ENCODE measurements at regions not wholly inside any gene's neighbourhood (a gene's known extent, or its start where the extent isn't known, plus 50 kb on each side); places are given as distances from the start of the nearest gene placed in this dataset.
"Not testable (repeated sequence)": the region's sequence is repeated elsewhere in the genome, so short reads cannot be mapped to it uniquely, and the experiment has no call there.

- Mint-ChIP-seq H3K36me3 (ENCODE audit: low read depth) (no peaks in the 10 kb centered on the region), H3K9me3 (peaks cover 42% of the 10 kb centered on the region), H3K4me1 (ENCODE audit: low read depth) (no peaks in the 10 kb centered on the region)
These were observed 130.3 kb upstream of the TUSC1 start for GRCh38 chr9:25808554-25808953.

GRCh38 chr9:25804856-25805255 is 126.6 kb upstream of the TUSC1 start:
- Mint-ChIP-seq H3K9me3 (peaks cover 32% of the 10 kb centered on the region), H3K4me1 (ENCODE audit: low read depth) (no peaks in the 10 kb centered on the region), H3K4me3 (no peak overlapping the region), H3K27me3 (ENCODE audit: insufficient read depth) (no peaks in the 10 kb centered on the region), H3K36me3 (ENCODE audit: low read depth) (no peaks in the 10 kb centered on the region), H3K27ac (no peak overlapping the region)
- intact Hi-C loops (cut with micrococcal nuclease): no loop called here
- no peak for DNase-seq (ENCODE audit: low spot score)

More at GRCh38 chr9:25808554-25808953, 130.3 kb upstream of the TUSC1 start:
- Mint-ChIP-seq H3K27me3 (ENCODE audit: insufficient read depth) (no peaks in the 10 kb centered on the region), H3K27ac (no peak overlapping the region), H3K4me3 (no peak overlapping the region)
- DNase-seq (ENCODE audit: low spot score): no peak
- intact Hi-C loops (cut with micrococcal nuclease): no loop called here

DNA sequence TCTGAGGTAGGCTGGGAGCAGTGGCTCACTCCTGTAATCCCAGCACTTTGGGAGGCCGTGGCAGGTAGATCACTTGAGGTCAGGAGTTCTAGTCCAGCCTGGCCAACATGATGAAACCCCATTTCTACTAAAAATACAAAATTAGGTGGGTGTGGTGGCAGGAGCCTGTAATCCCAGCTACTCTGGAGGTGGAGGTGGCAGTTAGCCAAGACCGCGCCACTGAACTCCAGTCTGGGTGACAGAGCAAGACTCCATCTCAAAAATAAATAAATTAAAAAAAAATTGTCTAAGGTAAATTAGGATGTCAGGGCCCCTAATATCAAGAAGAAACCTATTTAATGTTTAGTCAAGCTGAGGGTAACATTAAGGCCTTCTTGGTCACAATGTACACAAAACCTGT is 123.7 kb upstream of the TUSC1 start:
- H3K36me3 Mint-ChIP-seq (ENCODE audit: low read depth); H3K27me3 Mint-ChIP-seq (ENCODE audit: insufficient read depth); DNase-seq (ENCODE audit: low spot score); intact Hi-C loops (cut with micrococcal nuclease); H3K27ac Mint-ChIP-seq; H3K4me1 Mint-ChIP-seq (ENCODE audit: low read depth); H3K4me3 Mint-ChIP-seq: not testable (repeated sequence)
- H3K9me3 Mint-ChIP-seq: peaks cover 22% of the 10 kb centered on the region

DNA sequence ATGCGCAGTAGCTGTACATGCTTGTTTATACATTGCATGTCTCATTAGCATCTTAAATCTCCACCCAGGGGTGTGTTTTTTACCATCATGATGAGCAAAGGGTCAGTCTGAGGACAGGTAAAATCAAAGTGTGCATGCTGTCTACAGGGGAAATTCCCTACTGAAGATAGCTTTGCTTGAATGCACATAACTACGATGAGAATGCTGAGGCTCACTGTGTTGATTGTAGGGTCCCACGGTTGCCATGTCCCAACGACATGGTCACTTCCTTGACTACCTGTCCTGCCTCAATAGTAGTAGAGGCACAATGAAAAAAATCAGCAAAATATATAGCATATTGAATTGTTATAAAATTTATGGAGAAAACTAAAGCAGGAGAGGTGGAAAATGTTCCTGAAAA is 95.6 kb upstream of the TUSC1 start:
- H3K36me3 Mint-ChIP-seq (ENCODE audit: low read depth): no peaks in the 10 kb centered on the region
- intact Hi-C loops (cut with micrococcal nuclease): no loop called here
- H3K9me3 Mint-ChIP-seq: peaks cover 7% of the 10 kb centered on the region
- no peak overlapping the region for H3K4me3 Mint-ChIP-seq
- no peak for DNase-seq (ENCODE audit: low spot score)
- no peak overlapping the region for H3K27ac Mint-ChIP-seq
- no peaks in the 10 kb centered on the region for H3K27me3 Mint-ChIP-seq (ENCODE audit: insufficient read depth)
- H3K4me1 Mint-ChIP-seq (ENCODE audit: low read depth): no peaks in the 10 kb centered on the region

DNA sequence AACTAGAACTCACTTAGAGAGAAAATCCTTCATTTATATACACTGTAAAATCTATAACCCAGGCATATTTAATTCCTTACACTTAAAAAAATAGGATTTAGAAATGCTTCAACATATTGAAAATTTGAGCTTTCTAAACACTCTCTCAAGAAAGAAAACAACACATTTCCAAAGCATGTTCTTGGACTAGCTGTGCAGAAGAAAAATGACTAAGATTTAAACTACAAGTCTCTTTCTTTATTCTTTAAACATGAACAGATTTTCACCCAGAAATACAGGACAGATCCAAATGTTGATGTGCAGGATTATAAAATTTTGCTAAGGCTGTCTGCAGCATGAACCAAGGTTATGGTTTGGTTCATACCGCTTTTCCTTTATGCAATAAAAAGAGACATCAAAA is 77.7 kb upstream of the TUSC1 start:
- Mint-ChIP-seq H3K4me1 (ENCODE audit: low read depth) (no peaks in the 10 kb centered on the region), H3K9me3 (peaks cover 11% of the 10 kb centered on the region), H3K36me3 (ENCODE audit: low read depth) (no peaks in the 10 kb centered on the region), H3K4me3 (no peak overlapping the region), H3K27ac (no peak overlapping the region), H3K27me3 (ENCODE audit: insufficient read depth) (no peaks in the 10 kb centered on the region)
- intact Hi-C loops (cut with micrococcal nuclease): no loop called here
- no peak for DNase-seq (ENCODE audit: low spot score)

DNA sequence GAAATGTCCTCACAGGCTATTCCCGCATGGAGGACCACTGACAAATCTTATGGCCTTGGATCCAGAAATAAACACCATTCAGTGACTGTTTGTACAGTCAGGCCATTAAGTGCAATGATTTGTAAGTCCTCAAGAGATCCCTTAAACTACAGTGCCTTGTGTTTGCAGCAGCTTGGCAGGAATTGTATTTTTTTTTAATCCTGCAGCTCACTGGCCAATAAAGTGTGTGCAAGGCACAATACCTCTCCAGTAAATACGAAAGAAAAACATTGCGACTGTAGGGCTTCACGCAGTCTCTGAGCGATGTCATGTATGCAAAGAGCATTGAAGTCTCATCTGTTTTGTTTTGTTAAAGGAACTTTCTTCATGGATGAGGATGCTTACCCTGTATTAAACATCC is 74.2 kb upstream of the TUSC1 start:
- Mint-ChIP-seq H3K36me3 (ENCODE audit: low read depth) (no peaks in the 10 kb centered on the region), H3K9me3 (peaks cover 9% of the 10 kb centered on the region), H3K4me3 (no peak overlapping the region), H3K27me3 (ENCODE audit: insufficient read depth) (no peaks in the 10 kb centered on the region), H3K4me1 (ENCODE audit: low read depth) (no peaks in the 10 kb centered on the region), H3K27ac (no peak overlapping the region)
- intact Hi-C loops (cut with micrococcal nuclease): no loop called here
- no peak for DNase-seq (ENCODE audit: low spot score)

DNA sequence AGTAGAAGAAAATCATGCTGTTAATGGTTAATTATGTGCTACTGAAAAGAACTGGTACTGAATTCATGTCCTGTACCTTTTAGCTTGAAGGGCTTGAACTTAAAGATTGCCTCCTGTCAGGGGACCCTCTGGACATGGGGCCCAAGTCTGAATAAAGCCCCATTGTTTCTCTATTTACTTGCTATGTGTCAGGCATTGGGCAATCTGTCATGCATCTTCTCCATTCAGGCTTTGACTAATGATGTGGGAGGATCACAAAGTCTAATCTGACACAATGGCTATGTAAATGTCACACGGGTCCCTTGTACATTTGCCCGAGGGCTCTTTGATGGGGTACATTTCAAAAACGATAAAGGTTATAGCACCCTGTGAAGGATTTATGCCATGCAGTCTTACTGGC is 64.0 kb upstream of the TUSC1 start:
- intact Hi-C loops (cut with micrococcal nuclease): no loop called here
- H3K36me3 Mint-ChIP-seq (ENCODE audit: low read depth): no peaks in the 10 kb centered on the region
- peaks cover 19% of the 10 kb centered on the region for H3K9me3 Mint-ChIP-seq
- no peak for DNase-seq (ENCODE audit: low spot score)
- no peaks in the 10 kb centered on the region for H3K27me3 Mint-ChIP-seq (ENCODE audit: insufficient read depth)
- H3K4me3 Mint-ChIP-seq: no peak overlapping the region
- no peaks in the 10 kb centered on the region for H3K4me1 Mint-ChIP-seq (ENCODE audit: low read depth)
- H3K27ac Mint-ChIP-seq: no peak overlapping the region

GRCh38 chr9:25733336-25733982 is 55.2 kb upstream of the TUSC1 start:
- H3K4me1 Mint-ChIP-seq (ENCODE audit: low read depth): no peaks in the 10 kb centered on the region
- H3K36me3 Mint-ChIP-seq (ENCODE audit: low read depth): no peaks in the 10 kb centered on the region
- H3K4me3 Mint-ChIP-seq: no peak overlapping the region
- no peak for DNase-seq (ENCODE audit: low spot score)
- intact Hi-C loops (cut with micrococcal nuclease): no loop called here
- peaks cover 18% of the 10 kb centered on the region for H3K9me3 Mint-ChIP-seq
- H3K27ac Mint-ChIP-seq: no peak overlapping the region
- no peaks in the 10 kb centered on the region for H3K27me3 Mint-ChIP-seq (ENCODE audit: insufficient read depth)

- H3K9me3 Mint-ChIP-seq: peaks cover 15% of the 10 kb centered on the region
- H3K36me3 Mint-ChIP-seq (ENCODE audit: low read depth); intact Hi-C loops (cut with micrococcal nuclease); H3K4me1 Mint-ChIP-seq (ENCODE audit: low read depth); H3K27ac Mint-ChIP-seq; H3K27me3 Mint-ChIP-seq (ENCODE audit: insufficient read depth); DNase-seq (ENCODE audit: low spot score); H3K4me3 Mint-ChIP-seq: not testable (repeated sequence)
These were observed 53.9 kb upstream of the TUSC1 start for GRCh38 chr9:25731895-25732794.

All from activated T-helper 1 cell treated with anti-CD3 and anti-CD28 coated beads, Interleukin-12 subunit alpha, Interleukin-12 subunit beta, Interleukin-2, Interleukin-4 antibody, amounts not matched to agents 30 ng/mL and 10 ng/mL and 1 ng/mL, durations not matched to agents 14 hours and 24 hours and 36 hours (primary cell).